Urinary bladder (tissue), 3 donors: ENCODE measurements at regions not wholly inside any gene's neighbourhood (a gene's known extent, or its start where the extent isn't known, plus 50 kb on each side); places are given as distances from the start of the nearest gene placed in this dataset.

Source experiments
- DNase-seq: peaks from one replicate; pipeline ENCODE4 v3.0.0-alpha.2; 2015; ENCODE audit errors: extremely low spot score
- H3K27ac ChIP-seq: one replicate; pipeline ENCODE4 v1.5.1; 2013; ENCODE audit warnings: low read depth, mild to moderate bottlenecking, moderate library complexity
- H3K36me3 ChIP-seq: one replicate; pipeline ENCODE4 v1.6.1; 2013; ENCODE audit warnings: mild to moderate bottlenecking, moderate library complexity; ENCODE audit not compliant: insufficient read depth
- H3K4me1 ChIP-seq: one replicate; pipeline ENCODE4 v1.6.1; 2013; ENCODE audit warnings: mild to moderate bottlenecking, moderate library complexity; ENCODE audit not compliant: insufficient read depth
- H3K4me3 ChIP-seq: one replicate; pipeline ENCODE4 v1.5.1; 2013; ENCODE audit warnings: low read depth, low read length
- WGBS: extraction: QIAGEN DNeasy Blood & Tissue Kit; methylation state at CpG from one replicate; pipeline ENCODE4 v1.1.7; 2013; 5-methylcytosine and 5-hydroxymethylcytosine counted together
- donor health status: healthy with polysubstance abuse.
- donor health status: healthy.

DNA sequence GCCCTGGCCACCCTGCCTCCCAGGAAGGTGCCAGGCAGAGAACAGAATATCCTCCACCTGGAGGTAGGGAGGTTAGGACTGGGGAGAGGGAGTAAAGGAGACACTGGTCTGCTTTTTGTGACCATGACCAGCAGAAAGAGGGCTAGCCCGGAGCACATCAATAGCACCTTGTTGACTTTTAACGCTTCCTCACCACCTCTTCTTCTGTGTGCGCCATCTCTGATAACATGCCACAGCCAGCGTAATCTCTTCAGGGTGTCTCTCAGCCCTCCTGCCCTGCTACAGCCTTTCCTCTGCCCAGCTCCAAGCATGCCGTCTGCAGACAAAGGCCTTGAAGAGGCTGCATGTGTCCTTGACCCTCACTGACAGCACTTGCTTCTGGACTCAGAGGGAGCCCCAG lies 50.9 kb upstream of the GJA5 start:
- Histone ChIP-seq H3K4me3 (no peak overlapping the region), H3K27ac (no peak overlapping the region), H3K4me1 (no peaks in the 10 kb centered on the region), H3K36me3 (no peaks in the 10 kb centered on the region)
- 81% methylated on average over 5 of the region's 5 CpGs for WGBS
- DNase-seq = no peak

DNA sequence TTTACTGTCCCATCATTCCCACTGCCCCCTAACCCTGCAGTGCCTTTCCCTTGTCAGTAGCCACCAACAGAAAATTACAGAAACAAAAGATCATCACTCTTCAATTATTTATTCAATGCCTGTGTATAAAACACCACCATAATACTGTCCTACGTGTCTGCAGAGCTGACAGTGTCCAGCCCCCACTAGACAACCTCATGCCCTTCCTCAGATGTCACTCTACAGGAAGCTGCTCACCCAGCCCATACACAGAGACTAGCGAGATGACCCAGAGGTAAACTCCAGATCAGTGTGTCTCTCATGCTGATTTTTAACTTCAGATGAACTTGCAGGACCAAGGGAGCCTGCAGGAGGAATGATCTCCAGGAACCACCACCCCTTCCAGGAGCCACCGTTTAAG lies 51.3 kb upstream of the GJA5 start:
- no peak for DNase-seq
- Histone ChIP-seq H3K4me3 (no peak overlapping the region), H3K27ac (no peak overlapping the region), H3K36me3 (no peaks in the 10 kb centered on the region), H3K4me1 (no peaks in the 10 kb centered on the region)
- 52% methylated on average over 3 of the region's 3 CpGs for WGBS

DNA sequence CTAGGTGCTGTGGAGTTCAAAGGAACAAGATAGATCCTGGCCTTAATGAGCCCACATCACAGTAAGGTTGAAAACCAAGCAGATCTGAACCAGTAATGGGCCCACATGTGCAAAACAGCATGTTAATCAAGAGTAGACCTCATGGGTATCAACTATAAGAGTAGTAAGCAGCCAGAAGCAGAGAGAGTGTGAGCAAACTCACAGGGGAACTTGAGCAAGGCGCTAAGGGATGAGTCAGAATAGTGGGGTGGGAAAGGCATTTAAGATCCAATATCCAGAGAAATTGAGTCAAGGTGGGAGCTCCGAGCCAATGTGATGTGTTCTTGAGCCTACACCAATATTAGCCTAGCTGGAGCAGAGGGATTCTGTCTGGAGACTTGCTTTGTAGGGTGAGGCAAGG lies 52.4 kb upstream of the GJA5 start:
- no peak for DNase-seq
- WGBS = 76% methylated on average over 2 of the region's 2 CpGs
- Histone ChIP-seq H3K36me3 (no peaks in the 10 kb centered on the region), H3K27ac (peak overlapping the region; percentile 29), H3K4me3 (no peak overlapping the region), H3K4me1 (no peaks in the 10 kb centered on the region)

DNA sequence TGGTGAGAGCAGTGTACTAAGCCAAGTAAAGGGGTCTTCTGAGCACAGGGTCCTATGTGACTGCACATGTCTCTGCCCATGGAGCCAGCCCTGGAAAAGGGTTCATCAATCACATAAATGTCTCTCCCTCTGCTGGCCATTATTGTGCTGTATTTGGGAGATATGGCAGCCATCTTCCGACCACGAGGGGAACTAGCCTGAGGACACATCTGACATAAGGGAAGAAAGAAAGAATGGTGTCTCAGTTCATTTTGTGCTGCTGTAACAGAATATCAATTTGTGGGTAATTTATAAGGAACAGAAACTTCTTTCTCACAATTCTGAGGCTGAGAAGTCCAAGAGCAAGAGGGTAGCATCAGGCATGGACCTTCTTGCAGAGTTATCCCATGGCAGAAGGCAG lies 55.1 kb upstream of the GJA5 start:
- no peak overlapping the region for H3K27ac ChIP-seq
- H3K4me1 ChIP-seq = no peaks in the 10 kb centered on the region
- H3K4me3 ChIP-seq = no peak overlapping the region
- DNase-seq = no peak
- H3K36me3 ChIP-seq = no peaks in the 10 kb centered on the region
- 81% methylated on average over 2 of the region's 2 CpGs for WGBS

DNA sequence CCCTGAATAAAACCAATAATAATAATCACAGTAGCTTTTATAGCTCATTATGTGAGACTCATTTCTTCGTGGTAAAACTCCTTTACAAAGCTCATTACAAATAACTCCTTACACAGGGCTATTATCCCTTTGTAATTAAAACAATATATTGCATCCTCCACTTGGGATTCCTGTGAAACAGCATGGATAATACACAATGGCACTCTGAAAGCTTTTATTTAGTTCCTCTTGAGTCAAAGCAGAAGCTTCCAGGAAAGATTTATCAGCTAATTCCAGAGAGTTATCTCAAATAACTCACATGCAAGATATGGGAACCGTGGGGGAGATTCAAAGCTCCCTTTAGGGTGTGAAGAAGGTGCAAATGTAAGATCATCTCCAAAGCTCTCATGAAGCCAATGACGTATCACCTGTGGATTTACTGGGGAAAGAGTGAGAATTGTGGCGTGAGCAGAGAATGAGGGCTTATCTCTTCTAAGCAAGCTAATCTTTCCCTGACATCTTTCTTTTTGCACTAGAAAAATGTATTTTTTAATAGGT lies 60.4 kb upstream of the GJA5 start:
- Histone ChIP-seq H3K4me1 (no peaks in the 10 kb centered on the region), H3K36me3 (no peaks in the 10 kb centered on the region), H3K27ac (no peak overlapping the region), H3K4me3 (no peak overlapping the region)
- no peak for DNase-seq
- 63% methylated on average over 4 of the region's 4 CpGs for WGBS

DNA sequence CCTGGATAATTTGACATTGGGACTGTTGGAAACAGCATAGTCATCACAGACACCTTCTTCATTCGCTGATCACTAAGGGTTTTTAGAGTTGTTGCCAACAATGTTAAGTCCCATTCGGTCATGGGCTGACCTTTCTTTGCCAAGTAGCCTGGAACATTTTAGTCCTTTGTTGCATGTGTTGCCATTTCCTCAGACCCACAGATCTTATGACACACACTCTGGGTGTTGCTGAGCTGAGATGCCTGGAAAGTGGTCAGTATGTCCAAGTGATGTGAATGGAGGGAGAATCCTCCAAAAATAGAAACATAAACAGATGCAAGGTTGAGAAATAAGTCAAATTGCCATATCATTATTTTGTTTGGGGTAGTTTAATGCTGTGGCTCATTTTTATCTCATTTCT lies 61.5 kb upstream of the GJA5 start:
- Histone ChIP-seq H3K27ac (no peak overlapping the region), H3K4me1 (no peaks in the 10 kb centered on the region), H3K36me3 (no peaks in the 10 kb centered on the region), H3K4me3 (no peak overlapping the region)
- DNase-seq = no peak
- 29% methylated on average over 2 of the region's 2 CpGs for WGBS

DNA sequence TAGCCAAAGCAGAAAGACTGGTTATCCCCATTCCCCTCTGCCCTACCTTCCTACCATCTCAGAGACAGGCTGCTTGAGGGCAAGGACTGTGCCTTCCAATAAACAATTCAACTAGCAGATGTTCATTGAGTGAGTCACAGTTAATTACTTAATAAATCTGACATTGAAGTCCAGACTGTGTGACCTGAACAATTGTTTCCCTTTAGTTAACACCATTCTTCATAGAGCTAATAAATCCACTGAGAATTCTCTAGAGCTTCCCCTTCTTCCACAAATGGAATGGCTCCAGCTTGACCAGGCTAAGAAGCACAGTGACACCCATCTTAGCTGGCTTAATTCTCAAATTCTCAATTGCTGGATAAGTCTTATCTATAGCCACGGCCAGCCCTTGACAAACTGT lies 61.9 kb upstream of the GJA5 start:
- Histone ChIP-seq H3K27ac (no peak overlapping the region), H3K36me3 (no peaks in the 10 kb centered on the region), H3K4me3 (no peak overlapping the region), H3K4me1 (no peaks in the 10 kb centered on the region)
- WGBS = 25% methylated on average over 1 of the region's 1 CpG
- no peak for DNase-seq

DNA sequence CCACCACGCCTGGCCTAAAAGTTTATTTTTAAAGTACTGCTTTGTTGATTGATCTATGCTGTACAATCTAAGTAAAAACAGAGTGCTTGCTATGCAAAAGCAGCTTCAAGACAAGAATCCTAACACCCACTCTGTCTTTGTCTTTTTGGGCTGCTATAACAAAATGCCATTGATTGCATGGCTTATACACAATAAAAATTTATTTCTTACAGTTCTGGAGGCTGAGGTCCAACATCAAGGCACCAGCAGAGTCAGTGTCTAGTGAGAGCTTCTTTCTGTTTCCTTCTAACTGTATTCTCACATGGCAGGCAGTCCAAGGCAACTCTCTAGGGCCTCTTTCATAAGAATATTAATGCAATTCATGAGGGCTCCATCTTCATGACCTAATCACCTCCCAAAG lies 63.6 kb upstream of the GJA5 start:
- no peak overlapping the region for H3K4me3 ChIP-seq
- H3K4me1 ChIP-seq = no peaks in the 10 kb centered on the region
- DNase-seq = no peak
- no peaks in the 10 kb centered on the region for H3K36me3 ChIP-seq
- H3K27ac ChIP-seq = no peak overlapping the region
- 82% methylated on average over 1 of the region's 1 CpG for WGBS

DNA sequence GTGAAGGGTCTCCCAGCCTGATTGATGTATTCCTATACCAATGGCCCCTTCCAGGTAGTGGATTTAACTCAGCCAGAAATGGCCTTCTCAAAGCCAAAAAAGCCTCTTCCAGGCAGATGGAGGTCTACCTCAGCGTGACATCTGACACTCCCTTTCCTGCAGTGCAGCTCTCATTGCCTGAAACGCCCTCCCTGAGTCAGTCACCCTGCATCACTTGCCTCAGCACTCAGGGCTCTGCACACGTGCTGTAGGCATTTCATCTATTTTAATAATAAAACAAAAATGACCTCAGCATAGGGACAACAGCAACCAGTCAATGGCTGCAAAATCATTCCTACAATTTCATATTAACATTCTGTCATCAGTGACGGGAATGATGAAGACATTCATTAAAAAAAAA lies 64.4 kb upstream of the GJA5 start:
- no peaks in the 10 kb centered on the region for H3K36me3 ChIP-seq
- no peak overlapping the region for H3K27ac ChIP-seq
- no peak overlapping the region for H3K4me3 ChIP-seq
- DNase-seq = no peak
- H3K4me1 ChIP-seq = no peaks in the 10 kb centered on the region
- 83% methylated on average over 4 of the region's 4 CpGs for WGBS

DNA sequence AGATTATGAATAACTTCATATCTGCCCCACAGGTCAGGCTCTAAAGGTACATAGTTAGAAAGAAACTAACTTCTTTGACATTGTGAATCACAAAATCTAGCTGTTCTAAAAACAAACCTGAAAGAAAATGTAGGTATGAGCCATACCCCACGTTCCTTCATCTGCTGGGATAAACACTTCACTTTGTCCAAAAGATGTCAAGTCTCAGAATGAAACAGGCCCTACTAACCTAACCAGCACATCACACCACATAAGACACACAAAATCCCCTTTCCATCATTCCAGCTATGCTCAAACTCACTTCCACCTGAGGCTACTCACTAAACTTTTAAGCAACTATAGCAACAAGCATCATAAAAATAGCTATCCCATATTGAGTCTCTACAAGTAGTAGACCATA lies 65.2 kb upstream of the GJA5 start:
- no peak overlapping the region for H3K27ac ChIP-seq
- H3K4me3 ChIP-seq = no peak overlapping the region
- H3K36me3 ChIP-seq = no peaks in the 10 kb centered on the region
- DNase-seq = no peak
- WGBS = 71% methylated on average over 1 of the region's 1 CpG
- no peaks in the 10 kb centered on the region for H3K4me1 ChIP-seq

DNA sequence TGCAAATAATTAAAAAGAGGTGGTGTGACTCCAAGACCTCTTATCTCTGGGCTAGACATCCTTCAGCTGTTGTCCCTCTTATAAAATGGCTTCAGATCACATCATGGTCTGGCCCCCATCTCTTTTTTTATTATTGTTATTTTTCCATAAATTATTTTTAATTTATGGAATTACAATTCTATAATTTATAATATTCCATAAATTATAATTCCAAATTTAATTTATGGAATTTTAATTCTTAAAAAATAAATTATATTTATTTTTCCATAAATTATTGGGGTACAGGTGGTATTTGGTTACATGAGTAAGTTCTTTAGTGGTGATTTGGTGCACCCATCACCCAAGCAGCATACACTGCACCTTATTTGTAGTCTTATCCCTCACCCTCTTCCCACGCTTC lies 65.9 kb upstream of the GJA5 start:
- WGBS = 90% methylated on average over 1 of the region's 1 CpG
- H3K4me3 ChIP-seq = no peak overlapping the region
- H3K27ac ChIP-seq = no peak overlapping the region
- no peak for DNase-seq
- H3K36me3 ChIP-seq = no peaks in the 10 kb centered on the region
- H3K4me1 ChIP-seq = no peaks in the 10 kb centered on the region

DNA sequence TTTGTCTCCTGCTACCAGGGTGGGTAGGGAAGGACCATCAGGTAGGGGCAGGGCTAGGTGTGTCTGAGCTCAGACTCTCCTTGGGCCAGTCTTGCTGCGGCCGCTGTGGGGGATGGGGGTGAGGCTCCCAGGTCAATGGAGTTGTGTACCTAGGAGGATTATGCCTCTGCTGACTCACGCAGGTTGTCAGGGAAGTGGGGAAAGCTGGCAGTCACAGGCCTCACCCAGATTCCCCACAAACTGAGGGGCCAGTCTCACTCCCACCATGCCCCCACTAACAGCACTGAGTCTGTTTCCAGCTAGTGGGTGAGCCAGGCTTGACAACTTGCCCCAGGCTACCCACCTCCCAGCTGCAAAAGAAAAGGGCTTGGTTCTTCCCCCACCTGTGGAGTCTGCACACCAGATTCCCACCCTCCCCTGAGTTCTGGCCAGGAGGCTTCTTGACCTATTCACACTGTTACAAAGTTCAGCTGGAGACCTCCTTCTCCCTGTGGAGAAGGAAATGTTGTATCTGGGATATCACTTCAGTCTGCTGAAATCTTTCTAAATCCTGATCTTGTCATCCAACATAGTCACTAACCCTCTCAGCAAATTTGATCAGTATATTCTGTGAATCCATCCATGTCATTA lies 69.2 kb upstream of the GJA8 start:
- H3K4me3 ChIP-seq = no peak overlapping the region
- 71% methylated on average over 3 of the region's 3 CpGs for WGBS
- no peaks in the 10 kb centered on the region for H3K36me3 ChIP-seq
- DNase-seq = no peak
- H3K27ac ChIP-seq = no peak overlapping the region
- no peaks in the 10 kb centered on the region for H3K4me1 ChIP-seq

DNA sequence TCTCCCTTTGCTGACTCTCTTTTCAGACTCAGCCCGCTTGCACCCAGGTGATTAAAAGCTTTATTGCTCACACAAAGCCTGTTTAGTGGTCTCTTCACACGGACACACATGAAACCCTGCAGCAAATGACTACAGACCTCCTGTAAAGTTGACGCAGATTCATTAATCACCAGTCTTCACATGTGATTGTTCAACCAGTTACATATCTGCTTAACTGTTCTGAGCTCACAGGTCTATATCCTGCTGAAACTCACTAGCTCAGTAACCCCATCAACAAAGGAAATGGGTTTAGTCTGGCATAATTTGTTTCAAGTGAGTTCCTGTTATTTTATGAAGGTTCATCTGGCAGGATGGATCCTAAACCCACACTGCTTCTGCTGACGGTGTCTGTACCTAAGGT lies 68.4 kb upstream of the GJA8 start:
- no peak for DNase-seq
- no peaks in the 10 kb centered on the region for H3K4me1 ChIP-seq
- no peak overlapping the region for H3K27ac ChIP-seq
- 40% methylated on average over 4 of the region's 4 CpGs for WGBS
- H3K36me3 ChIP-seq = no peaks in the 10 kb centered on the region
- no peak overlapping the region for H3K4me3 ChIP-seq

DNA sequence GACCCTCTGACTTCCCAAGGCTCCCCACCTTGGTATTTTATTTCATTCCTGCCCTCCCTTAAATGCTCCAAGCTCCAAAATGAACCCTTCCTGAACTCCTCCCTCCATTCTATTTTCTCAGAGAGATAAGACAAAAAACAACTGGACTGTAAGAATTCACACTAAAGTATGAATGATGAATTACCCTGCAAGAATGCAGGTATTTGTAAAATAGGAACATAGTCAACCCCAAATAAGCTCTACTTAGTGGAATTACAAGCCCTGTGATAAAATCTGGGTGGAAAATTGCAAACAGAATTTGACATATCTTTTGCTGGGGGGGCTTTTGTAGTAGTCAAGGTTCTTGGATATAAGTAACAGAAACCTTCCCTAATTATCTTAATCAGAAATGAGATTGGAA lies 67.8 kb upstream of the GJA8 start:
- Histone ChIP-seq H3K27ac (no peak overlapping the region), H3K4me3 (no peak overlapping the region), H3K36me3 (no peaks in the 10 kb centered on the region), H3K4me1 (no peaks in the 10 kb centered on the region)
- no peak for DNase-seq
